ENCODE measurements at regions not wholly inside any gene's neighbourhood (a gene's known extent, or its start where the extent isn't known, plus 50 kb on each side); places are given as distances from the start of the nearest gene placed in this dataset.

DNA sequence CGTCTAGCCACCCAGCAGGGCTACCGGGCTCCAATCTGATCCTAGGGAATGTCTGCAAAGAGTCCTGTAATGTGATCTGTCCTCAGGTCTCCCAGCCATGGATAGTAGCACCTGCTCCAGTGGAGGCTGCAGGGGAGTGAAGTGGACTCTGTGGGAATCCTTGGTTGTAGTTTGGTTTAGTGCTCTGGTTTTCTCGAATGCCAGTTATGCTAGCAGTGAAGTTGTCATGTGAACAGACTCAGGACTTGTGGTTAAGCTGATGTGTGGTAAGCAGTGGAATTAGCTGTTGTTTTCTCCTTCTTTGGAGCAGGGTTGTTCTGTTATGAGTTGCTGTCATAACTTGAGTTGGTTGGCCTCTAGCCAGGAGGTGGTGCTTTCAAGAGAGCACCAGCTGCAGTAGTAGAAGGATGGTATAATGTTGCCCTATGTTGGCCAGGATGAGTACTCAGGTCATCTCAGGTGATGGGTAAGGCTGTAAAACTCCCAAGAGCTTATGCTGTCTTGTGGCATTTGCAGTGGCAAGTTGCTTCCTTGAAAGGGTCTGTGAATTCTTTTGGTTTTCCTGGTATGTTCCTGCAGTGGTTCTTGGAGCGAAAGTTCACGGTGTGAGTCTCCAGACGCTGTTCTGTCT is 390.2 kb downstream of the UTRN start:
- TF ChIP-seq, protein P1, sequence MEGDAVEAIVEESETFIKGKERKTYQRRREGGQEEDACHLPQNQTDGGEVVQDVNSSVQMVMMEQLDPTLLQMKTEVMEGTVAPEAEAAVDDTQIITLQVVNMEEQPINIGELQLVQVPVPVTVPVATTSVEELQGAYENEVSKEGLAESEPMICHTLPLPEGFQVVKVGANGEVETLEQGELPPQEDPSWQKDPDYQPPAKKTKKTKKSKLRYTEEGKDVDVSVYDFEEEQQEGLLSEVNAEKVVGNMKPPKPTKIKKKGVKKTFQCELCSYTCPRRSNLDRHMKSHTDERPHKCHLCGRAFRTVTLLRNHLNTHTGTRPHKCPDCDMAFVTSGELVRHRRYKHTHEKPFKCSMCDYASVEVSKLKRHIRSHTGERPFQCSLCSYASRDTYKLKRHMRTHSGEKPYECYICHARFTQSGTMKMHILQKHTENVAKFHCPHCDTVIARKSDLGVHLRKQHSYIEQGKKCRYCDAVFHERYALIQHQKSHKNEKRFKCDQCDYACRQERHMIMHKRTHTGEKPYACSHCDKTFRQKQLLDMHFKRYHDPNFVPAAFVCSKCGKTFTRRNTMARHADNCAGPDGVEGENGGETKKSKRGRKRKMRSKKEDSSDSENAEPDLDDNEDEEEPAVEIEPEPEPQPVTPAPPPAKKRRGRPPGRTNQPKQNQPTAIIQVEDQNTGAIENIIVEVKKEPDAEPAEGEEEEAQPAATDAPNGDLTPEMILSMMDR (IDR thresholded peaks at IDR 0.05) = no peak
- no peak for TF ChIP-seq POLR2A (IDR thresholded peaks at IDR 0.05)
- TF ChIP-seq POLR2AphosphoS5 (IDR thresholded peaks at IDR 0.05) = no peak
